CD4-positive, alpha-beta T cell treated with Interleukin-21 for 1 hour (primary cell): ENCODE measurements at regions not wholly inside any gene's neighbourhood (a gene's known extent, or its start where the extent isn't known, plus 50 kb on each side); places are given as distances from the start of the nearest gene placed in this dataset.
"Not testable (repeated sequence)": the region's sequence is repeated elsewhere in the genome, so short reads cannot be mapped to it uniquely, and the experiment has no call there.

Experiments
- DNase-seq: peaks from one replicate; pipeline ENCODE4 v3.0.0-alpha.2; 2020

DNA sequence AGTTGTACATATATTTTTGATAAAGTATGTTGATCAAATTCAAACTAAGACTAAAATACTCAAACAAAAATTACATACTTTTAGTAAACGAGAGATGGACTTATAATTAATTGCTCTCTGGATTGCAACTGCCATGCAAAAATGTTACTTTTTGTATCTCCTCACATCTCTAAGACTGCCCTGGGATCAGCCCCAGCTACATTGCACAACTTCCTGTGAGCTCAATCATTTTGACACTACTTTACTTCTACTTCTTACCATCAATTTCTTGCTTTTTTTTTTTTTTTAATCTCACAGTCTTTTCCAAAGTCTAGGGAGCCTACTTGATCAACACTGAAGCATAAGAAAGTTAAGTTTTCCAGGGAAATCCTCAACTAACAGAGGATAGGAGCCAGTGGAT, 506.0 kb upstream of the CDH10 start:
- no peak for DNase-seq

DNA sequence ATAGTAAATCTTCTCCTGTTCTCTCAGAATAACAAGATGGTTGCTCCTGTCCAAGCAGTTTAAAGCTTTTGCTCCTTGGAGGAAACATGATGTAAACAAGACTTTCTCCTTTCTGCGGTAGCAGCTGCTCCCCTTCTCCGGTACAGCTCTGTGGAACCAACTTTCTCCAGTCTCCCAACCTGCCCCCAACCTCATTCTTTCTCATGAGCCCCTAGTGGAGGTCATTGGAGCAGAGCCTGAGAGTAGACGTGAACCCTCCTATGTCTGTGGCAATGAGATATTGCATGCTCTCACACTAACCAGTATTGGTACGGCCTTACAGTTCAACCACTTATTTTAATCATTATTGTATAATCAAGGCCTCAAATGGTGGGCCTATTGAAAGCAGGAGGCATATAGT, 483.8 kb upstream of the CDH10 start:
- no peak for DNase-seq

DNA sequence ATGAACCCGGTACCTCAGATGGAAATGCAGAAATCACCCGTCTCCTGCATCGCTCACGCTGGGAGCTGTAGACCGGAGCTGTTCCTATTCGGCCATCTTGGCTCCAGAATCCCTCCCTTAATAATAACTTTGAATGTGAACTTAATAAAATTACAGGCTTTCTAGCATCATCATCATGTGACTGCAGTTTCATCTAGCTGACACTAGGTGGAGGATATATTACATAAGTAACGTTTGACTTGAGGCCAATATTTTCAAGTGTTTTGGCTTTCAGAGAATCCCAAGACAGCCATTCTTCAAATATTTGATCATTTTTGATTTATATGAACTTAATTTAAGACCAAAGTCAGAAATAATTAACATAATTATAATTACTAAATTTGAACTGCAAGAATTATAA, 474.9 kb upstream of the CDH10 start:
- no peak for DNase-seq

DNA sequence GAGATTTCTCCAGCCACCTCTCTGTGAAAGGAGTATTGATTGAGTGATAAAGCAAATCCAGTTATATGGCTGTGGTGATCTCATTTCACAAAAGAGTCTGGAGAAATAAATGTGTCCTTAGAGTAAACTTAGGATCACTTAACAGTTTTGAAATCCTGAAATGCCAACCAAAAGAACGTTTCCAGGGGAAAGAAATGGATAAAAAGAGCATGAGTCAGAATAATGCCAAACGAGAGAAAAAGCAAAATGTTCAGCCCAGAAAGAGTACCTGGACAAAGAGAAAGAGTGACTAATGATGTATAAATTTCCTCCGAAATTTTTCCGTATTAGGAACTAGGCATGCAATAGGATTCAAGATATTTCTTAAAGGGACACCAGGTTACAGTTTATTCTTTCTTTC, 463.1 kb upstream of the CDH10 start:
- DNase-seq = no peak

DNA sequence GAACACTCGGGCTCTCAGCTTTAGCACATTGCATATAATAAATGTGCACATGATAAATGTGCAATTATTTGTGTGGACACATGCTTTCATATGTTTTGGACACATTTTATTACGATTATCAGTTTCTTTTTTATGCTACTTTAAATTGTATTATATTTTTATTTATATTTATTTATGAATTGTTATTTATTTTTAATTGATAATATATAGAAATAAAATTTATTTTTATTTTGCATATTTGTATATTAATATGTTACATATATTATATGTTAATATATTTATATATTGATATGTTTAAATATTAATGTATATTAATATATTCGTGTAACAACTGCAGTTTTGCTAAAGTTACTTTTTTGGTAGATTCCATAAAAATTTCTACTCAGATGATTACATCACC, 454.8 kb upstream of the CDH10 start:
- DNase-seq = no peak

DNA sequence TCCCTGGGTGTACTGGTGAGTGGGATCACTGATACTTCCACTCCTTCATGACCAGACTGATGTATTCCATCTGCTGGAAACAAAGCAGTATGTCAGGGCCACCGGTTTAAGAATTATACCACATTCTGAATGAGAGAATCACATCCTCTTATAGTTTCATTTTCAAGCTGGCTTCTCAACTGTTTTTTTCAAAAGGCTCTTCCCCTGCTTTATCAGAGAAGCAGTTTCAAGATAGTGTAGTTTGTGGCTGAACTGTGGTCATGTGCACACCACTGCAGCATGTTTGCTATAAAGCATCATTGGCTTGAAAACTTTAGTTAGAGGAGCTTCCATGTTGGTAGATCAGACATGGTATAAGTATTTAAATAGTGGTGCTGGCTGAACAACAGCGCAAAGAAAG, 450.5 kb upstream of the CDH10 start:
- DNase-seq = no peak

DNA sequence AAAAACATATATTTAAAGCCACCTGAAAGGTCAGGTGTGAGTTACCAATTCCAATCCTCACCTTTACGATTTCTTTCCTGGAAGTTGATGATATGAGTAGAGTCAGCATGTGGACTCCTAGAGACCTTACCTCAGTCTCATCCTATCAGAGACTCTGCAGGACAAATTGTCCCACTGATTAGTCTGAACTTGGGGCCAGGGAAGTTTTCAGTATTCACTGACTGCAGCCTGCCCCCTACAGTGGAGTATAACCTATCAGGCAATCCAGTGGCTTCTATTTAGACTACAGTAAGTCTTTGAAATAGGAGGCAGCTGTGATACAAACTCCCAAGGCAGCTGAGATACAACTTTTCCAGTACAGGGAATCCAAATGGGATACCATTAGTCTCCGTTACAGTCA, 449.4 kb upstream of the CDH10 start:
- no peak for DNase-seq

DNA sequence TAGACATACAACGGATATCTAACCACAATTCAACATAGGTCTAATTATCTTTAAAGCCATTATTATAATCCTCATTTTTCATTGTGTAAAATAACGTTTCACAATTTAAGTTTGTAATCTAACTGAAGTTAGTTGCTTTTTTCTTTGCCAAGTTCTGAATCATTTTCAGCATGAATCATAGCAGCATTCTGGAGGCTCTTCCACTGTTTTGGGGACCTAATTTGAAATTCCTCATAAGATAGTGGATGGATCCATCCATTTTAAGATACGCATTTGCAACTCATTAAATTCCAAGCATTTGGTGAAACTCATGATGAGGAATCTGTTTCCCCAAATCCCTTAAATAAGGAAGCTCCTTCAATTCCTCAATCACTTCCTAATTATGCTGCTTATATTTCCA, 447.1 kb upstream of the CDH10 start:
- no peak for DNase-seq

DNA sequence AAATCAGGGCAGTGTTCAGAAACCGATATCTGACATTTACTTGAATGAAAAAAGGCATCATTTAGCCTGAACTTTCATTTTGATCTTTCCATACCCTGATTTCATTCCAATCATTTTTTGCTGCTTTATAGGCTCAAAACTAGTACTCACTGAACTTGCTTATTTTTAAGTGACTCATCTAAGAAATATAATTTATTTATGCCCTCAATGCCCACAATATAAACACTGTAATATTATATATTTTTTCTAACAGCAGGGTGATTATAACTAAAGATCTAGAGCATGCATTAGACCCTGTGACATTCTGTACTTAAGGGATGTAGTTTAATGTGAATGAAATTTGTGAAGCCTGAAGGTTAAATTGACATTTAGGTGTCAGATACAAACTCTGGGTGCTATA, 446.1 kb upstream of the CDH10 start:
- no peak for DNase-seq

DNA sequence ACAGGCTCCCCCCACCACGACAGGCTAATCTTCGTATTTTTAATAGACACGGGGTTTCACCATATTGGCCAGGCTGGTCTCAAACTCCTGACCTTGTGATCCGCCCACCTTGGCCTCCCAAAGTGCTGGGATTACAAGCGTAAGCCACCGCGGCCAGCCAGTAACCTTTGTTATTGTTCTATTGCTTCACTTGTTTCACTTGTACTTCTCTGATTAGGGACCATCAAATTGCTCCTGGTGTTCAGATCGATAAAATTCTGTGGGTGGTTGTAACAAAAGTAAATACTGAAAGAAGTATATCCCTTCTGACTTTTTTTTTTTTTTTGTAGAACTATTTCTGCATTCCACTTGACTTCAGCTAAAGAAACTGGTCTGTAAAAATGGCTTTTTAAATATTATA, 445.5 kb upstream of the CDH10 start:
- DNase-seq = no peak

DNA sequence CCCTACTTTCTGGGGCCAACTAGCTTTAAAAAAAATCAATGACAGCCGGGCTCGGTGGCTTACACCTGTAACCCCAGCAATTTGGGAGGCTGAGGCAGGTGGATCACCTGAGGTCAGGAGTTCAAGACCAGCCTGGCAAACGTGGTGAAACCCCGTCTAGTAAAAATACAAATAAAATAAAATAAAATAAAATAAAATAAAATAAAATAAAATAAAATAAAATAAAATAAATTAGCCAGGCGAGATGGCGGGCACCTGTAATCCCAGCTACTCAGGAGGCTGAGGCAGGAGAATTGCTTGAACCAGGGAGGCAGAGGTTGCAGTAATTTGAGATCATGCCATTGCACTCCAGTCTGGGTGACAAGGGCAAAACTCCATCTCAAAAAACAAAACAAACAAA, 443.9 kb upstream of the CDH10 start:
- not testable (repeated sequence) for DNase-seq

DNA sequence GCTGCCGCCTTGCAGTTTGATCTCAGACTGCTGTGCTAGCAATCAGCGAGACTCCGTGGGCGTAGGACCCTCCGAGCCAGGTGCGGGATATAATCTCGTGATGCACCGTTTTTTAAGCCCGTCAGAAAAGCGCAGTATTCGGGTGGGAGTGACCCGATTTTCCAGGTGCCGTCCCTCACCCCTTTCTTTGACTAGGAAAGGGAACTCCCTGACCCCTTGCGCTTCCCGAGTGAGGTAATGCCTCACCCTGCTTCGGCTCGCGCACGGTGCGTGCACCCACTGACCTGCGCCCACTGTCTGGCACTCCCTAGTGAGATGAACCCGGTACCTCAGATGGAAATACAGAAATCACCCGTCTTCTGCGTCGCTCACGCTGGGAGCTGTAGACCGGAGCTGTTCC, 438.5 kb upstream of the CDH10 start:
- not testable (repeated sequence) for DNase-seq

DNA sequence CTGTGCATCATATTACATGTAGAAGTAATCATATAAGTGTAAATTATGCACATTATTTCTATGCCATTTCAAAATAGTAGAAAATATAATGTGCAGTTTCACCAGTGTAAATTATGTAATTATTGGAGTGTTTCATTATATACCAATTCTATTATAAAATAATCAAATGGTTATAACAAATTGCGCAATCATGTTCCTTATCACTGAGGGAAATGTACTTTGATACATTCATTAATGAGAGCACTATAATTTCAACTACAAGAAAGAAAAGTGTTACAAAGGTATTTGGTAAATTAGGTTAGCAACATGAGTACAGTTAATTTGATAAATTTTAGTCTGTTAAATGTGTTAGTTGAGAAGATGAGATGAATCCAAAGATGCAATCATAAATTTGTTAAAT, 421.5 kb upstream of the CDH10 start:
- no peak for DNase-seq

DNA sequence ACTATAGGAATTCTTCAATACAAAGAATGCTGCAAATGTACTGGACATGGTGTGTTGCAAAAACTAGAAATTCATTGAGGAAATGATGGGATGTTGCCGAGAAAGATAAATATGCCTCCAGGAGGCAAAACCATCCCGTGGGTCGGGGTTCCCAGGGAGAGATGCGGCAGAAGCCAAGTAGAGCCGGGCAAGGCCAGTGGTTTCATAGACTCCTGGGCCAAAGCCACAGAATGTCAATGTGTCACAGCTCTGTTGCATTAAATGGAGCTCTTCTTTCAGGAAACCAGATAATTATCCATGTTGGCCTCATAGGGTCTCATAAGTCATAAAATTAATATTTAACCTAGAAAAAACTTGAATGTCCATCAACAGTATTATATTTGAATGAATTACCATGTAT, 419.5 kb upstream of the CDH10 start:
- no peak for DNase-seq

DNA sequence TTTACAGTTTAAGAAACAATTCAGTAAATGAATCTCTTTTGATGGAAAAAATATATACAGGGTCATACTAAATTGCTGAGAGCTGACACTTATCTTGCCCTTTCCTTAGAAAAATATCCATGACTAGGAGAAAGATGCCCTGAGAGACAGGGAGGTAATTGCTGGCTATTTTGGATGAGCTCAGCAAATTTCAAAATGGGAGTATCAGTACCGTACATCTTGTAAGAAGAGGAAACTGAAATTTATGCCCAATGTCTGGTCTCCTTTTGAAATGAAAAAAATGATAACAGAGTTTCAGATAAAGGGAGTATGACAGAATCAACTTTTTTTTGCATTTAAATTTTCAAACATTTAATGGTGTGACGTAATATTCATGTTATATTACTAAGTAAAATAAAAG, 415.8 kb upstream of the CDH10 start:
- DNase-seq = no peak

DNA sequence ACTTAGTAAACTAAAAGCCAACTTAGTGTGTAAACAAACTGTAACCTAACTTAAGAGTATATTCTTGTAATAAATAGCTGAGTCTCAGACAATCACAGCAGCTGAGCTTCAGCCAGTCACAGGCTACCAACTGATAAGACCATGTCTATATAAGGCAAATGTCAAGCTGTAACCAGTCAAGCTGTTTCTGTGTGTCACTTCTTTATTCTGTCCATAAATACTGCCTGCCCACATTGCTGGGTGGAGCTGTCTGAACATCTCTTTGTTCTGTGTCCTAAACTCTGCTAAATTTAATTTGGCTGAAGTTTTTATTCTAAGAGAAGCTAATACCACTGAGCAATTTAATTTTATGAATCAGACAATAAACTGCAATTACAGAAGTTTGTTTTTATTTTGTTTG, 412.1 kb upstream of the CDH10 start:
- DNase-seq = no peak

DNA sequence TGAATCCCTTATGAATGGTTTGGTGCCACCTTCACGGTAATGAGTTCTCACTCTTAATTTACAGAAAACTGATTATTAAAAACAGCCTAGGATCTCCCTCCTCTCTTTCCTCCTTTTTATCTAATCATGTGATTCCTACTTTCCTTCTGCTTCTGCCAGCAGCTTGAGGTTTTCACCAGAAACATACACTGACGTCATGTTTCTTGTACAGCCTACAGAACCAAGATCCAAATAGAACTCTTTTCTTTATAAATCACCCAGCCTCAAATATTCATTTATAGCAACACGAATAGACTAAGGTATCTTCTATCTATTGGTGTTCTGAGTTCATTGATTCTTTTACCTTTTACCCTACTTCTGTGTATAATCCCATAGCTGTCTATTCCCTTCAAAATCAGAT, 388.9 kb upstream of the CDH10 start:
- no peak for DNase-seq

DNA sequence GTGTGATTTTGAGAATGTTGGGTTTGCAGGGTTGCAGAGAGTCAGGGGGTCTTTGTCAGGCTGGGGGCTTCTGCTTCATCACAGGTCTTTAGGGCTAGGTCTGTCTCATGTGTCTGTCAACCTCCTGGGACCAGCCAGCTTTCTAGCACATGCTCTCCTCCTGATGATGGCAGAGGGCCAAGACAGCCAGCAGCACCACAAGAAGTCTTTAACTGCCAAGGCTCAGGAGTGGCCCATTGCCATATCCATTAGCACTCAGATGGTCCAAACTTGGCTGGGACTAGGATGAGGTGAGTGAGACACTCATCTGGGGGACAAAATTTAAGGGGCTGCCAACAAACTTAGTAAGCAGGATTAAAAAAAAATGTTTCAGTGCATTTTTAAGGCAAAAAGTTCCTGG, 384.2 kb upstream of the CDH10 start:
- DNase-seq = no peak

DNA sequence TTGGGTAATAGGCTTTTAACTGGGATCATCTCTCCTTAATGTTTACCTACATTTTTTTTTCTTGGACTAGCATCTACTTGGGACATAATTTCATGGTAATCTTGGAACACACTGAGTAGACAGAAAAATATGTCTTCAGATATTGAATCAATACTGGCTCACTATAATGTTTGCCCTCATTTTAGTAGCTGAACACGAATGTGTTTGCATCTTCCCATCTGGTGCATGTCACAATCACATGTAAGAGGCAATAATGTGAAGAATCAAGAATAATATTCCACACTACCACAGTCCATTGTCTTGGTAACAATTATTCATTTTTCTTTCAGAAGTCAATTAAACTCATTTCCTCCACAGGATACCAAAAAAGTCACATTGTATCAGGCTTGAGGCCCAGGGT, 382.7 kb upstream of the CDH10 start:
- no peak for DNase-seq

DNA sequence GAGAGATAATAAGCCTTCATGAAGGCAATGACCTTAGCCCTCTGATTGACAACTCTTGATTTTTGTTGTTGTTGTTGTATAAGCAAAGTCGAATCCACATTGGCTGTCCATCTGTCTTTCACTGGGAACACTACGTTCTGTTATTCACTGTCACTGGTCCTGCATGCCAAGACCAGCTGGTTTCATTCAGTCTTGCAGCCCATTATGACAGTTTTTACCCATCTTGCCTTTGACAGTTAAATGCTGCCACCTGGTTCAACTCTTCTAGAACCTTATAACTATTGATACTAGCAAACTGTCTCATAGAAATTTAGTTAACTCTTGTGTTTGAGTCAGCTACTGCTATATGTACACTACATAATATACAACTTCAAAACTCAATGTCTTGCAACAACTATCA, 382.3 kb upstream of the CDH10 start:
- no peak for DNase-seq

DNA sequence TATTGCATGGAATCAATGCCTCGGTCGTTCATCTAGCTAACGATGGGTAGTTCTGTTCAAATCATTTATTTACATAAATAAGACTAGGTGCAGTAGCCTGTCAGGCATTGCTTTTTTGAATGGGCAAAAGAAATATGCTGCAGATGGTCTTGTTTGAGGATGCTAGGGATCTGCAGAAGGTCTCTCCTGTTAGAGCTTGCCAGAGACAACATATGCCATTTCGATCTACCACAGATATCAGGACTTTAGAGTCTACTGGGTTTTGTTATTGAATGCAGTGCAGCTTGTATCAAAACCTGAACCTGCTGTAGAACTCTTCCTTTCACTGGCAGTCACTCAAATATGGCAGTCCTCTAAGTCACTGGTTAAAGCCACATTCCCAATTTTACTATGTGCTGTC, 381.1 kb upstream of the CDH10 start:
- no peak for DNase-seq

DNA sequence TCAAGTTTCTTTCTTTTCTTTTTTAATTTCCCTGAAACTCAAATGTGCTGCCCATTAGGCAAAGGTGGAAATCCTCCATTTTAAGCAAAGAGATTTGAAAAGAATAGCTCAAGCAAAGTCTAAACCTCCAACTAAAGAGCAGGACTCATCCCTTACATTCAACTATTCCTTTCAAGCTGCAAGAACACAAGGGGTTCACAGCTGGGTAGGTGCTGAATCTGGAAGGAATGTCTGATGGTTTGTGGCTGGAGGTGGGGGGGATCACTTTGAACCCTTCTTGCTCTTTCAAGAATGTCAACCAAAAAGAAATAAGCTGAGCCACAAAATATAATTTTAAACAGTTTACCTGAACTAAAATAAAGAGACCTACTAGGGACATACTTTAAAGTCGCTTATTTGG, 375.7 kb upstream of the CDH10 start:
- no peak for DNase-seq

DNA sequence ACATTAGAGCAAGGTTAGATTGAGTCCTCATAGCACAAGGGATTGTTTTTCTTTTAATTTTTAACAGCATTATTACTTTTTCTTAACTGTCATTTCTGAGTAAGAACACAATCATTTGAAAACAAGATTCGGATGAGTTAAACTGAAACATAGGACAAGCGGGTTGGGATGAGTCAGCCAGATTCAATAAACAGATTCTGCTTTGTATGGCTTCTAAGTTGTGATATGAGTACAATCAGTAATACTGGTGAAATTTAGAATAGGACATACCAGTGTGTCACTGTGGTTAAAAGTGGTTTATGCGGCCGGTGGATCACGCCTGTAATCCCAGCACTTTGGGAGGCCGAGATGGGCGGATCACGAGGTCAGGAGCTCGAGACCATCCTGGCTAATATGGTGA, 364.3 kb upstream of the CDH10 start:
- no peak for DNase-seq

DNA sequence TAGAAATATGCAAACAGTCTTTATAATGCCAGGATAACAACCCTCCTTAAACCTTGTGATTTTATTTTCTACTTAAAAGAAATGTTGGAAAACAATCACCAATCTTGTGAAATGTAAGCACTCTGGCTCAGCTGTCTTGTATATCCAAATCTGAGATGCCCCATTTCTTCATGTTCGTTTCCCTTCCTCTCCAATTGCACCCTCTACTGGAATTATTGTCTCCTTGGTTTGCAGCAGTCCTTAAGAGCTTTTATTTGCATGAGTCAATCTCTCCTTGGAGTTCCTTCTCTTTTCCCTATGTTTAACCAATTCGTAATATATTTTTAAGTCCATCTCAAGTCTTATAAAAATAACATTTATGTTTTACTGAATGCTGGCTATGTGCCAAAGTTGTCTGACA, 362.0 kb upstream of the CDH10 start:
- no peak for DNase-seq

DNA sequence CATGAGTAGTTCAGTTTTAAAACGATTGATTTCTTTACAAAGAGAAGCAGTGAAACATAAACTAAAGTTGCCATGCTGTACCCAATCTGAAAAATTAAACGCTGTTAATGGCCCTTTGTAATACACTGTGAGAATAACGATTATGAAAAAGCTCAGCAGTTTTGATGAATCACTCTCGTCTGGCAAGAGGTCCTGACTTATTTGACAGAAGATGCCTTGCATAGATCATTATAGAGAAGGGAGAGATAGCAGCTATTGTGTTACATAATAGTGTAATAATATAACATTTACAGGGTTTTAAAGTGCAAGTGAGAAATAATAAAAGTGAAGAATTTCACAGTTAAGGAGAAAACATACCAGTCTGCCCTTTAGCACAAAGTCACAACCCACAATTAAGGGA, 361.5 kb upstream of the CDH10 start:
- no peak for DNase-seq

DNA sequence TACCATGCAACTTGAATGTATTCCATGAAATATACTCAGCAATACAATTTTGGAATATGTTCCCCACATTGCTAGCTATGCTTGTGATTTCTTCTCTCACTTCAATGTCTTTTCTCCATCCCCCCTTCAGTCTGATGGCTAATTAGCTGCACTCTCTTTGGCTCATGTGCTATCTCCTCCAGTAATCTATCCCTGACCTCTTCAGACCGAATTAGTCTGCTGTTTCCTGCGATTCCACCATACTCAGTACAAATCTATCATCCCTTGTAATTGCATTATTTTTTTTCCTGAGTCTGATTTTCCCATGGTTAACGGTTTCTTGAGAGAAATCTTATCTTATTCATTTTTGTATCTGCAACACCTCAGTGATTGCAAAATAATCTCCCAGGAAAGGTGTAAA, 360.7 kb upstream of the CDH10 start:
- no peak for DNase-seq

DNA sequence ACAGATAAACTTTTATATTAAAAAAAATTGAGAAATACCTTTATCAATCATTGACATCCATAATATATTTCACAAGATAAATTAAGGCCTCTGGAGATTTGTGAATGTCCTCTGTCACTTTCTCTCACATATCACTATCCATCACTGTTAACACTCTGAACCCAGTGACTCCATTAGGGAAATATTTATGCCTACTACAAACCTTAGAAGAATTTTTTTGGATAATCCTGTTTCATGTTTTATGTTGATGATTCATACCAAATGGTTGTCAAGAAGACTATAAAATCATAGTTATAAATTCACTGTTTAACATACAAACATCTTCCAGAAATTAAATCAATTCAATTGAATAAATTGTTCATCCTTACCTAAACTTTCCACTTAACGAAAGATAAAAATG, 357.6 kb upstream of the CDH10 start:
- no peak for DNase-seq
